Pancreas (tissue), 10 donors: ENCODE measurements at regions not wholly inside any gene's neighbourhood (a gene's known extent, or its start where the extent isn't known, plus 50 kb on each side); places are given as distances from the start of the nearest gene placed in this dataset.

ENCODE experiments used
- ATAC-seq, 4 donors: fragments of 200-7000 bp; cut with Tn5 transposase; one replicate each; pipeline versions ENCODE4 v1.8.0 to v1.9.1; 2020; ENCODE audit warnings: mild to moderate bottlenecking in 4 of 4, moderate library complexity in 4 of 4
- DNase-seq, 6 donors: peaks; one replicate each; pipeline ENCODE4 v3.0.0-alpha.2; 2020
- FAIRE-seq: peaks from 2 replicates; lab custom pipeline; 2012; peaks lifted over from hg19 to GRCh38; lab: Jason Lieb, UNC
- H3K27ac ChIP-seq, 4 donors: fragments of 200-600 bp; sonication (generic); 1 replicate in 3 of 4; 2 replicates in 1 of 4; pipeline versions ENCODE4 v1.5.0 to v1.8.0; 2020
- H3K27me3 ChIP-seq, 4 donors: fragments of 200-600 bp; one replicate each; pipeline ENCODE4 v1.8.0; 2021
- H3K36me3 ChIP-seq, 3 donors: fragments of 200-600 bp; sonication (generic) in 1 of 3; one replicate each; pipeline versions ENCODE4 v1.5.0 to v1.8.0; 2020 to 2021
- H3K4me1 ChIP-seq, 3 donors: fragments of 200-600 bp; one replicate each; pipeline ENCODE4 v1.8.0; 2021
- H3K4me3 ChIP-seq, 4 donors: fragments of 200-600 bp; sonication (generic) in 2 of 4; one replicate each; pipeline versions ENCODE4 v1.5.0 to v1.8.0; 2020 to 2021
- H3K9me3 ChIP-seq, 4 donors: fragments of 200-600 bp; one replicate each; pipeline ENCODE4 v1.8.0; 2021
- CTCF ChIP-seq, 4 donors: fragments of 200-600 bp; sonication (generic) in 3 of 4; IDR thresholded peaks; one replicate each; pipeline versions ENCODE4 v1.5.0 to v1.8.0; 2021; ENCODE audit warnings: antibody characterized with exemption in 4 of 4
- WGBS, 2 donors: extraction: QIAGEN DNeasy Blood & Tissue Kit; methylation state at CpG; one replicate each; pipeline ENCODE4 v1.1.7; 2013; 5-methylcytosine and 5-hydroxymethylcytosine counted together
- intact Hi-C, 3 donors: fragments of 100-400 bp; cut with DNase I; formaldehyde crosslinking; loops; one replicate each; pipeline versions ENCODE4 v1.11.1 to v1.14.2; 2022
- donor health status: healthy with polysubstance abuse.
- donor health status: DM: no; HTN: no; CAD: no; lungs with moderate emphysema.
- donor health status: DM: no; HTN: no; CAD: no.
- donor health status: control.
- donor health status: control.
- donor health status: Bipolar disorder and iron deficiency.
- donor health status: DM: yes; HTN: yes; CAD: no.
- donor health status: DM: no; HTN: no; CAD: no.
- donor health status: DM: no; HTN: no; CAD: no.
- donor health status: DM: yes; HTN: yes; CAD: no.

- no peak overlapping the region for H3K4me3 ChIP-seq
- no peaks in the 10 kb centered on the region for H3K9me3 ChIP-seq
- H3K36me3 ChIP-seq: no peaks in the 10 kb centered on the region
- TF ChIP-seq CTCF (IDR thresholded peaks at IDR 0.05): no peak
- no peaks in the 10 kb centered on the region for H3K27me3 ChIP-seq
- H3K4me1 ChIP-seq: no peaks in the 10 kb centered on the region
- DNase-seq (no peak), FAIRE-seq (no peak), ATAC-seq (no peak)
- 56 to 60% methylated on average over 2 of the region's 2 CpGs for WGBS, 2 donors
- no peak overlapping the region for H3K27ac ChIP-seq
- intact Hi-C loops: no loop called here
Measured at GRCh38 chr2:75964646-75965045, 253.9 kb upstream of the GCFC2 start.

- FAIRE-seq (no peak), ATAC-seq (no peak), DNase-seq (no peak)
- Histone ChIP-seq H3K4me1 (no peaks in the 10 kb centered on the region), H3K27ac (no peak overlapping the region), H3K9me3 (no peaks in the 10 kb centered on the region), H3K27me3 (no peaks in the 10 kb centered on the region), H3K36me3 (no peaks in the 10 kb centered on the region), H3K4me3 (no peak overlapping the region)
- 45 to 59% methylated on average over 3 of the region's 3 CpGs for WGBS, 2 donors
- intact Hi-C loops: no loop called here
- TF ChIP-seq CTCF (IDR thresholded peaks at IDR 0.05): no peak
Measured at GRCh38 chr2:75960472-75961009, 249.8 kb upstream of the GCFC2 start.

- DNase-seq: no peak
- ATAC-seq: no peak
- no peaks in the 10 kb centered on the region for H3K36me3 ChIP-seq
- FAIRE-seq: no peak
- no peak overlapping the region for H3K27ac ChIP-seq
- H3K27me3 ChIP-seq: no peaks in the 10 kb centered on the region
- intact Hi-C loops: no loop called here
- no peaks in the 10 kb centered on the region for H3K4me1 ChIP-seq
- 48 to 57% methylated on average over 4 of the region's 4 CpGs for WGBS, 2 donors
- no peak for TF ChIP-seq CTCF (IDR thresholded peaks at IDR 0.05)
- H3K9me3 ChIP-seq: no peaks in the 10 kb centered on the region
- no peak overlapping the region for H3K4me3 ChIP-seq
Measured at GRCh38 chr2:75959724-75960471, 249.2 kb upstream of the GCFC2 start.

GRCh38 chr2:75954761-75955160 is 244.0 kb upstream of the GCFC2 start:
- ATAC-seq: no peak
- H3K4me3 ChIP-seq: no peak overlapping the region
- TF ChIP-seq CTCF (IDR thresholded peaks at IDR 0.05): no peak
- FAIRE-seq: no peak
- intact Hi-C loops: no loop called here
- H3K27me3 ChIP-seq: no peaks in the 10 kb centered on the region
- no peak overlapping the region for H3K27ac ChIP-seq
- no peaks in the 10 kb centered on the region for H3K36me3 ChIP-seq
- H3K9me3 ChIP-seq: no peaks in the 10 kb centered on the region
- H3K4me1 ChIP-seq: no peaks in the 10 kb centered on the region
- no peak for DNase-seq

- Histone ChIP-seq H3K27ac (no peak overlapping the region), H3K4me3 (no peak overlapping the region), H3K36me3 (no peaks in the 10 kb centered on the region), H3K4me1 (no peaks in the 10 kb centered on the region), H3K27me3 (no peaks in the 10 kb centered on the region), H3K9me3 (no peaks in the 10 kb centered on the region)
- WGBS, 2 donors: 22 to 37% methylated on average over 1 of the region's 1 CpG
- intact Hi-C loops: no loop called here
- DNase-seq (no peak), ATAC-seq (no peak), FAIRE-seq (no peak)
- TF ChIP-seq CTCF (IDR thresholded peaks at IDR 0.05): no peak
Measured at GRCh38 chr2:75952173-75952572, 241.5 kb upstream of the GCFC2 start.
